A673 (cell line): ENCODE measurements at regions not wholly inside any gene's neighbourhood (a gene's known extent, or its start where the extent isn't known, plus 50 kb on each side); places are given as distances from the start of the nearest gene placed in this dataset.

Experiments used
- CTCF ChIP-seq: fragments of 300-800, 200-600 bp; sonication (generic); conservative IDR thresholded peaks from 2 replicates; pipeline ENCODE4 v1.5.1; 2017; ENCODE audit warnings: low read depth, mild to moderate bottlenecking, antibody characterized with exemption, low read length, moderate library complexity, mixed read lengths
- EZH2 ChIP-seq: fragments of 200-600 bp; sonication (generic); IDR thresholded peaks from 2 replicates; pipeline ENCODE4 v1.6.1; 2017; ENCODE audit warnings: borderline replicate concordance, low read depth, mild to moderate bottlenecking, mixed read lengths, antibody characterized with exemption, low read length; ENCODE audit not compliant: poor library complexity, severe bottlenecking

- TF ChIP-seq CTCF (no peak), EZH2 (no peak)
These were observed 232.9 kb downstream of the FOXO1 start for GRCh38 chr13:40433577-40433976.
